GM12865 (cell line): ENCODE measurements at regions not wholly inside any gene's neighbourhood (a gene's known extent, or its start where the extent isn't known, plus 50 kb on each side); places are given as distances from the start of the nearest gene placed in this dataset.

Experiments used
- DNase-seq: peaks from one replicate; pipeline ENCODE4 v3.0.0; 2010; ENCODE audit warnings: low read depth
- H3K4me3 ChIP-seq: 2 replicates; pipeline ENCODE4 v1.5.1; 2011; ENCODE audit warnings: mild to moderate bottlenecking, low read depth, low read length, control low read depth
- CTCF ChIP-seq: IDR thresholded peaks from 2 replicates; pipeline ENCODE4 v1.5.1; 2011; ENCODE audit warnings: low read length, control low read depth, low read depth, inconsistent platforms; ENCODE audit not compliant: insufficient read depth; ENCODE audit errors: missing control alignments

GRCh38 chr16:6496996-6497395, 835.6 kb upstream of the RBFOX1 start:
- TF ChIP-seq CTCF, result no peak
- H3K4me3 ChIP-seq, result no peak overlapping the region
- no peak for DNase-seq

DNA sequence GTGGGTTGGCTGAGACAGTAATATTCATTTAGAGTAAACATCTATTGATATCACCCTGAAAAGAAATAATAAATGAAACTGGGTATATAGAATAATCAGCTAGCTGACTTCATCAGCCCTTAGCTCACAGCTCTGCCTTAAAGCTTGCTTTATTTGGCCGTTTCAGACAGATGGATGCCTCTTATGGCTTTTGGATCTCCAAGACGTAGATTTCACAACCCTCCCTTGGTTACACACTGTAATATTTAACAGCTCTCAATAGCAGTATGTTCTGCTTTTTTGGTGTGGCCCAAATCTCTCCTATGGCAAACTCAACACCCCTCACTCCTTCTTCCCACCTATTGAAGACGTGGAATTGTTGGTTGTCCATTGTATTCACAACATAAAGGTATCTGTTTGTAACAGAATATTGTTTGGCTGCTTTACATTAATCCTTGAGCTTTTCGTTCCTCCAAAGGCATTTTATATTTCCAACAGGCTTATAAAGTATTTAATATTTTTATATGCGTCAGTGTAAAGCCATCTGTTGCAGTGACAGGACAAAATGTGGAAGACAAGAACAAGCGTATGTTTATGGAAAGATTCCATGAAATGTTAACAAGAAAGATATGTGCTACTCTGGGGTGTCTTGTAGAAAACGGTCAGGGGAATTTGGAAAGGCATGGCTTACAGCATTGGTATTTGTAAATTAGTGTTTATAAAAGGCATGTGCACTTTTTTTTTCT, 837.0 kb upstream of the RBFOX1 start:
- no peak overlapping the region for H3K4me3 ChIP-seq
- no peak for TF ChIP-seq CTCF
- no peak for DNase-seq

DNA sequence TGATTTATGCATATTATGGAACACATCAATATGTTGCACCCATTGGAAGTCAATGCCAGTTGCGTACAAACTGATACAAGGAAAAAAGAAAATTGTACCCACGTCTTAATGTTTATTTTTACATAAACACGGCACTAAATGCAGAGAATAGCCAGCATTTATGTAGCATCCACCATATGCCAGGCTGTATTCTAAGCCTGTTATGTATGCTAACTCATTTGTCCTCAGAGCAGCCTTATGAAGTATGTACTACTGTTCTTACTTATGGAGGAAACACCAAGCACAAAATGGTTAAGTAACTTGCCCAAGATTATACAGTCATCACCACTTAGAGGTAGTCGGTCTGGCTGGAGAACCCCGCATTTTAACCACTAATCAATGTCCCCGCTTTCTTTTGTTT, 837.9 kb upstream of the RBFOX1 start:
- DNase-seq, result no peak
- H3K4me3 ChIP-seq, result no peak overlapping the region
- TF ChIP-seq CTCF, result no peak

DNA sequence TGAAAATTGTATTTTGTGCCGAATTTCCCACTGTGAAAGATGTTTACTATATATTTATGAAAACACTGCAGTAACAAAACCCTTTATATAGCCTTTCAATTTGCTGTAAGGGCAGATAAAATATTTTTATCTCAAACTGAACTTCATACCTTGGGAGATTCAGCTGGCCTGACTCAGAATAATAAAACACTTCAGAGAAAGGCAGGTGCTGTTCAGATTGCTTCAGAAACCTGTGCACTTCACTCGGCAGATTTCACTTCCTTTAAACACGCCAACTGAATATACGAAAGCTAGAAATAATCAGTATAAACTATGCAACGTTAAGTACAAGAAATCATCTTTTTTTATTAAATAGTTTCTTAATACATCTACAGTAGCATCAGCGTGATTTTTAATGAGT, 839.1 kb upstream of the RBFOX1 start:
- H3K4me3 ChIP-seq, result no peak overlapping the region
- TF ChIP-seq CTCF, result no peak
- DNase-seq, result no peak

GRCh38 chr16:6492742-6493141, 839.9 kb upstream of the RBFOX1 start:
- H3K4me3 ChIP-seq, result no peak overlapping the region
- no peak for TF ChIP-seq CTCF
- DNase-seq, result no peak

DNA sequence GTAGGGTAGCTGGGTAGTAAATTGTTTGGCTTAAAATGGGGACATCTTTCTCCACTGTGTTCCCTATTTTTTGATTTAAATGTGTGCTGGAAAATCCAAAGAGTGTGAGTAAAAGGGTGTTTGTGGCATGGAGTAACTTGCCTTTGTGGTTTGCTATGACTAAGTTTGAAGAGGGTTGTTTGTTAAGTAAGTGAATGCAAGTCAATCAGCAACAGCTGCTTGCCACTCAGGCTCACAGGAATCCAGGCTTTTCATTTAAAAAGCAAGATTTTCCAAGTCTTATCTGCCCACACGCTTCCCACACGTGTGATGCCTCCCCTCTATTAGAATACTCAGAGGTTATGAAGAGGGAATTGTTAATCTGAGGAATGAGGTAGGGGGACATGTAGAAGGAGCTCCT, 847.7 kb upstream of the RBFOX1 start:
- no peak overlapping the region for H3K4me3 ChIP-seq
- no peak for TF ChIP-seq CTCF
- no peak for DNase-seq

DNA sequence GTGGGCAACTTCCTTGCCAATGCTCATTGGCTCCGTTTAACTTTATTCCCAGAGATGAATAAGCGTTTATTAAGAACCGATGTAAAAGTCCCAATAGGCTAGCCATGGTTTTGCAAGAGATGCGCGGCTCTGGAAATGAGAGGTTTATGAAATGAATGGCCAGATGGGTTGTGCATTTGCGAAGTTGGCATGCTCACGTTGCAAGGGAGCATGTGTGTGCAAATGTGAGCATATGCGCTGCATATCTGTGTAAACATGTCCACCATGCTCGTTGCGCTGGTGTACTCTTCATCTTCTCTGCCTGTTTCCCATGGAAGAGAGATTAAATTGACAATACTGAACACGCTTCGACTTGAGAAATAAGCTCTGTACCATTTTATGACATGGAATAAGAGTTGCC, 848.6 kb upstream of the RBFOX1 start:
- no peak for TF ChIP-seq CTCF

More for the DNA sequence above, 848.6 kb upstream of the RBFOX1 start:
- no peak overlapping the region for H3K4me3 ChIP-seq
- DNase-seq, result no peak
